NCI-H1105 treated with DMSO at 0.1 percent for 48 hours (cell line): ENCODE measurements at regions not wholly inside any gene's neighbourhood (a gene's known extent, or its start where the extent isn't known, plus 50 kb on each side); places are given as distances from the start of the nearest gene placed in this dataset.
A peak's percentile ranks its signal among the peaks of the same experiment; 100 is the strongest.
"Not testable (repeated sequence)": the region's sequence is repeated elsewhere in the genome, so short reads cannot be mapped to it uniquely, and the experiment has no call there.

ENCODE experiments used
- DNase-seq: peaks from one replicate; lab custom pipeline; 2025; lab: John Stamatoyannopoulos, UW

GRCh38 chr7:149633976-149634945, 136.7 kb upstream of the ZNF746 start:
- no peak for DNase-seq

GRCh38 chr7:149628361-149629149, 130.9 kb upstream of the ZNF746 start:
- not testable (repeated sequence) for DNase-seq

DNA sequence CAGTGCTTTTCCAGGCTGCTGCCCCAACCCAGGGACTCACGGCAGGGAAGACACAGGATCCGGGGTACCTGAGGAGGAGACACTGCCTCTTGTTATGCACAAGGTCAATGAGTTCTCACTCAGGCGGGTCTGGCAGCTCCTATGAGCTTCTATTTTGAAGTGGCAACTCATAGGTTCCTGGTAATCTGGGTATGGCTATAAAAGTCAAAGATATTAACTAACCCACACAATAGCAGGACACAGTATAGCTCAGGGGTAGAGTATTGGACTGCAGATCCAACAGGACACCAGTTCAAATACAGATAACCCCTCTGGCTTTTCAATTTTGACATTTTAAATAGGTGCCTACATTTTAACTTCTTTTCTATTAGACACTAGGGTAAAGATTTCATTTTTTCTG, 130.3 kb upstream of the ZNF746 start:
- no peak for DNase-seq

GRCh38 chr7:149626972-149627371, 129.4 kb upstream of the ZNF746 start:
- no peak for DNase-seq

DNA sequence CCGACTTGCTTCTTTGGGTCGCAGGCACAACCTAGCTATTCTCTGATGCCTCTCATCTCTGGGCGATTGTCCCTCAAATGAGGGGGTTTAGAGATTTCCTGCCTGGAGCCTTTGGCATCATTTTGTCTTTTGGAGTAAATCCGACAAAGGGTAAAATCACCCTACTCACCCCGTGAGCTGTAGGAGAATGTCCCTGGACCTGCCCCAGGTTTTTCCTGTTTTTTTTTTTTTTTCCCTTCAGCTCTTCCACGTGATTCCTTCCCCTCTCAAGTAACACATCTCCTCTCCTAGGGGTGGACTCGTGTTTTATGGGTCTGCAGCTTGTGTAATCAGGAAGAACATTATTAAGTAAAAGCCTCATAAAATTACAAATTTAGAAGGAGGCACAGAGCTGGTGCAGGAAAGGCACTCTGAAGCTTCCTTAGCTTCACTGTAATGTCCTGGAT, 128.4 kb upstream of the ZNF746 start:
- DNase-seq, result no peak

DNA sequence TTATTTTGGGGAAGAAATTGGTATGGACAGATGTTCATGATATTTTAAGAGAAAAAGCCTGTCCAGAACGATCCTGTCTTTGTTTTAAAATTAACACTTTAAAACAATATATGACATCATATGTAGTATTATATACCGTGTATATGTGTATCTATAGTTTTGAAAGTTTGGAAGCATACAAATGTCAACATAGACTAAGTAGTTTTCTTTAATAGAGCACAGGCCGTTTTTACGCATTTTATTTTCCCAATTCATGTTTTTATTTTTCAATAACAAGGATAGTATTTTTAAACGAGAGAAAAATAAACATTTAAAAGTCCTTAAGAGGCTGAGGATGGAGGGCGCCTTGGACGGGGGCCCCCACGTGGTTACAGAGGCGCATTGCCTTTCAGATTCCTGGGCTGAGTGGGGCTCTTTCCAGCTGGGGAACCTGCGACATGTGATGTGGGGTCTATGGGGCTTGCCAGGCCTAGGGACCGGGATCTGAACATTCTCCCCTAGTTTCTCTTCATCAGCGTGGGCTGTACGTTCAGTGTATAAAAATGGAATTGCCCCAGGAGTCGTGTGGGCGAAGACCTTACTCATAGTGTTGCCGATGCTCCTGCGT, 127.8 kb upstream of the ZNF746 start:
- no peak for DNase-seq

DNA sequence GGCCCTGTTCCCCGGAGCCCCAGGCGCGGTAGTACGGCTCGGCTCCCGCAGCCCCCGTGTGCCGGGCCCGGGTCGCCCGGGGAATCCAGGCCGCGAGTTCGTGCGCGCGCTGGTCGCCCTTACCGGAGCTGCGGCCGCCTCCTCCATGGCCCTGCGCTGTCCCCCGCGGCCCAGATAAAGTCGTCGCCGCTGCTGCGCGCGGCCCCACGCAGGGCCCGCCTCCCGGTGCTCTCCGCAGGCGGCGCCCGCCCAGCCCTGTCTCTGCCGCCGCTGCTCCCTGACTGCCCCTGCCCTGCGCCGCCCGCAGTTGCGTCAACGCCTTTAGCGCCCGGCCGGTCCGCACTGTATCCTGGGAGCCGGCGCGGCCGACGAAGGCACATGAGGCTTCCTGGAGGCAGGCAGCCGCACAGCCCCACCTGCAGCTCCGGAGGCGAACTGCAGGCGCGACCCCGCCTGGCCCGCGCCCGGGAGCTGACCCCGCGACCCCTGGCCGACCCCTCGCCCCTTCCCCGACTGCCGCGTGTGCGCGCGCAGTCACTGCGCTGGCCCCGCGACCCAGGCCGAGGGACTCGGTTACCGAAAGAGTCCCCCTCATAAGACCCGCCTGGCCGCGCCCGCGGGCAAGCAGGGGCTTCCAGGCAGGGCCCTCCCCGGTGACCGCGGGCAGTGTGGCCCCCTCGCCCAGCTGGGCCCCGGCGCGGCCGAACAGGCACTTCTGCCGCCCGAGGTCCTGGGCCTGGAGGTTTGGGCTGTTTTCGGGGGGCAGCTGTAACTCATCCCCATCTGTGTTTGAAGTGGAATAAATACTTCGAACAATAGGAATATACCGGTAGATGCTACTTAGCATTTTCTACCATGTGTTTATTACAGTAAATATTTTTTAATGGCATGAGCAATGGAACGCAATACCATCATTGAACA, 127.1 kb upstream of the ZNF746 start:
- DNase-seq, result peak; percentile 88

DNA sequence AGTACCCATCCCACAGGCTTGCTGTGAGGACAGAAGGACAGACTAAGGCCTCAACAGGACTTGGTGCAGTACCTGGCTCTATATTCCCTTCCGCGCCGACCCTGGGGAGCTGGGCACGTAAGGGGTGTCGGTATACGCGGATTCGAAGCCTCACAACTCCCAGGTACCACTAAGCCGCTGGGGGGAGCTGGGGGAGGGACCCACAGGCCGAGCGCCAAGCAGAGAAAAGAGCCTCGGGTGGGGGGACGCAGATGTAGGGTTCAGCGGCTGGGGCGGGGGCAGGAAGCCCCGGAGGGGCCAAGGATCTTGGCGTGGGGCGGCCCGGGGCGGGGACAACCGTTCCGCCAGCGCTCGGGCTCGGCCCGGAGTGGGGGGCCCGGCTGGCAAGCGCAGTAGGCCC, 126.4 kb upstream of the ZNF746 start:
- DNase-seq, result peak; percentile 22

- peak; percentile 66 for DNase-seq
These were observed 125.8 kb upstream of the ZNF746 start for GRCh38 chr7:149623262-149623997.

GRCh38 chr7:149622444-149623210, 125.0 kb upstream of the ZNF746 start:
- no peak for DNase-seq

GRCh38 chr7:149621776-149622175, 124.2 kb upstream of the ZNF746 start:
- no peak for DNase-seq

- no peak for DNase-seq
These were observed 123.4 kb upstream of the ZNF746 start for GRCh38 chr7:149620961-149621360.

DNA sequence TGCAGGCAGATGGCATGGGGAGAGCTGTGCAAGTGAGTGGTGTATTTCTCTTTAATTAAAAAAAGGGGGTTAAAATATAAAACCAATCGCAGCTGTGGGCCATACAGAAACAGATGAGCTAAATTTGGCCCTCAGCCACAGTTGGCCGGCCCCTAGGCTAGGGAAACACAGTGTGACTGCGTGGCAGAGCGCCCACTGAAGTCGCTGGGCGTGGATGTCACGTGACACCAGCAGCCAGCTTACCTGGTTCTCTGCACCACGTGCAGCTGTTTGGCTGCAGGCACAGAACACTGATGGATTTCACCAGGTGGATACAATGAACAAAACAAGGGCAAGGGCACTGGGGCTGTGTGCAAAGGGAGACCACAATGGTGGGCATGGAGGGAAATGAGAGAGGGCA, 119.3 kb upstream of the ZNF746 start:
- DNase-seq, result no peak

GRCh38 chr7:149615690-149616270, 118.2 kb upstream of the ZNF746 start:
- no peak for DNase-seq

- no peak for DNase-seq
These were observed 112.9 kb upstream of the ZNF746 start for GRCh38 chr7:149610441-149611011.

GRCh38 chr7:149608168-149608567, 110.6 kb upstream of the ZNF746 start:
- DNase-seq, result no peak

GRCh38 chr7:149607683-149608082, 110.1 kb upstream of the ZNF746 start:
- DNase-seq, result no peak

- DNase-seq, result no peak
These were observed 109.2 kb upstream of the ZNF746 start for GRCh38 chr7:149606826-149607225.

DNA sequence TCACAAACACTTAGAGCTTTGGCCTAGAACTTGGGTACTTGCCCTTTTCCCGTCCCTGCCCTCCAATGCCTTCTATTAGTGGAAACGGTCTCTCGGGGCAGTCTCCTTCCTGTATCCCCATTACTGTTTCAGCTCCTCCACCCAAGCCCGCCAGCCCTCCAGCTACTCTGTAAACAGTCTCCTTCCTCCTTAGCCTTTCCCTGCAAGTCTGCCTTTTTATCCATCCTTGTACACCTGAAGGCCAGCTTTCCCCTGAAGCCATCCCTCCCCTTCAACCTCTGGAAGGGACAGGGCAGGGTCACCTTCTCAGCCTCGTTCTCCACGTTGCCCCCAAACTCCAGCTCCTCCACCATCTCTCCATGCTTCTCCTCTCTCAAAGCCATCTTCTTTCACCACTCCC, 108.1 kb upstream of the ZNF746 start:
- DNase-seq, result no peak
